K562 (cell line): ENCODE measurements at regions not wholly inside any gene's neighbourhood (a gene's known extent, or its start where the extent isn't known, plus 50 kb on each side); places are given as distances from the start of the nearest gene placed in this dataset.

Experiments
- EHMT2 ChIP-seq: fragments of 450-650 bp; IDR thresholded peaks from 2 replicates; pipeline ENCODE4 v1.6.1; 2018; ENCODE audit warnings: antibody characterized with exemption
- MXI1 ChIP-seq: IDR thresholded peaks from 2 replicates; pipeline ENCODE4 v1.6.1; 2011; ENCODE audit warnings: low read depth, mild to moderate bottlenecking, improper control_type of control experiment, low read length
- RCOR1 ChIP-seq, 2 experiments: IDR thresholded peaks; 2 replicates each; pipeline ENCODE4 v1.6.1; 2012; ENCODE audit warnings: low read depth in 2 of 2, low read length in 2 of 2, borderline replicate concordance in 1 of 2, improper control_type of control experiment in 1 of 2
- STAT5B ChIP-seq: fragments of 250-450 bp; sonication (Bioruptor Pico); IDR thresholded peaks from 2 replicates; pipeline ENCODE4 v1.8.0; 2021; ENCODE audit warnings: mild to moderate bottlenecking, inconsistent platforms
- WHSC1 ChIP-seq: IDR thresholded peaks from one replicate; pipeline ENCODE4 v1.6.1; 2012; ENCODE audit warnings: low read length, control low read depth, inconsistent platforms
- ZNF217 ChIP-seq: sonication (generic); formaldehyde crosslinking; IDR thresholded peaks from 2 replicates; pipeline ENCODE4 v1.8.0; 2022; ENCODE audit warnings: mild to moderate bottlenecking, missing genetic modification reagents
- TF ChIP-seq, protein P1 (sequence below), 2 experiments: fragments of 200-800 bp in 1 of 2; sonication (Bioruptor generic) in 1 of 2; sonication (generic) in 1 of 2; formaldehyde crosslinking in 1 of 2; IDR thresholded peaks in 1 of 2; conservative IDR thresholded peaks in 1 of 2; 2 replicates each; pipeline versions ENCODE4 v1.5.0 to v1.6.1; 2016 to 2020; ENCODE audit warnings: missing compliant biosample characterization in 1 of 2, missing genetic modification characterization in 1 of 2, missing genetic modification reagents in 1 of 2
- TF ChIP-seq, protein P2 (sequence below): sonication (generic); formaldehyde crosslinking; IDR thresholded peaks from 2 replicates; pipeline ENCODE4 v1.8.1; 2023; ENCODE audit warnings: mild to moderate bottlenecking, missing genetic modification reagents, moderate library complexity
- TF ChIP-seq, protein P3 (sequence below): sonication (generic); formaldehyde crosslinking; IDR thresholded peaks from 2 replicates; pipeline ENCODE4 v1.9.0; 2022; ENCODE audit warnings: mild to moderate bottlenecking, missing genetic modification reagents
- TF ChIP-seq, protein P4 (sequence below): fragments of 250-450 bp; sonication (Bioruptor Pico); IDR thresholded peaks from 2 replicates; pipeline ENCODE4 v1.4.0; 2020; ENCODE audit warnings: mild to moderate bottlenecking, moderate library complexity
- TF ChIP-seq, protein P5 (sequence below), 2 experiments: fragments of 450-650 bp in 1 of 2; IDR thresholded peaks; 2 replicates each; pipeline ENCODE4 v1.6.1; 2011 to 2017; ENCODE audit warnings: low read depth in 2 of 2, antibody characterized with exemption in 1 of 2, borderline replicate concordance in 1 of 2, low read length in 1 of 2, mild to moderate bottlenecking in 1 of 2, mixed read lengths in 1 of 2; ENCODE audit not compliant: control insufficient read depth in 1 of 2
- TF ChIP-seq, protein P6 (sequence below): IDR thresholded peaks from 3 replicates; pipeline ENCODE4 v1.6.1; 2011; ENCODE audit warnings: borderline replicate concordance, mild to moderate bottlenecking; ENCODE audit not compliant: insufficient read length, insufficient read depth
- TF ChIP-seq, protein P7 (sequence below), 2 experiments: fragments of 450-650 bp in 1 of 2; sonication (generic) in 1 of 2; formaldehyde crosslinking in 1 of 2; IDR thresholded peaks in 1 of 2; conservative IDR thresholded peaks in 1 of 2; 2 replicates each; pipeline versions ENCODE4 v1.6.1 to v1.8.1; 2016 to 2023; ENCODE audit warnings: mild to moderate bottlenecking in 2 of 2, moderate library complexity in 2 of 2, inconsistent platforms in 1 of 2, missing genetic modification reagents in 1 of 2

DNA sequence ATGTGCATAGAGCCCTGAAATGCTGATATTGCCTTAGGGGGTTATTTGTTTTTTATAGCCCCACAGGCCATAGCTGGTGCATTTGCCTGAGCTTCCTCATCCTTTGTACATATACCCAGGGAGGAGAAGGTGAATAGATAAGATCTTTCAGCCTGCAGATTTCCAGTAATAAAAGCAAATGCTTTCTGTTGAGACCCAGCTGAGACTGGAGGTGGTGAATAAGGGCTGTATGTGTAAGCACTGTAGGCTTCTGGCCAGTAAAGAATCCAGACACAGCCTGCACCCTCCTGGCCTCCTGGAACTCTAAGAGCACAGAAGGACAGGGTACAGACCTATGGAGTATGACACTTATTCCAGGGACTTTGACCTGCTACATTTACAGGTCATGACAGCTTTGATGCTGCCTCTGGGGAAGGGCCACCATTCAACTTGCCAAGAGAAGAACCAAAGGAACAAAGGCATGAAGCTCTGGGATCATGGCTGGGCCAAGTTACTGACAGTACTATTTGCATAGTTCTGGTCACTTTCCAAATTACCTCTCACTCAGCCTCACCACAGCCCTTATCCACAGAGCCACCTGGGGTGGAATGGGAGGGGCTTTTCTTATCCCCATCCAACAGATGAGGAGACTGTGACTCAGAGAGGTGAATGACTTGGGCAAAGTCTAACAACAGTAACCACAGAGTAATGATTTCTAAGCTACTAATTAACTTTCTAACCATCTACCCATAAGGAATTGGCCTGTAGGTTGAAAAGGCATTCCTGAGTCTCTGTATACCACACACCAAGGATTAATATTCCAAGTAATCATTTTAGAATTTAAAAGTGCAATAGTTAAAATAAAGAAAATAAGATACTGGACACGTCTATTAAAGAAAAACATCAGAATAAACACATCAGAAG, 604.5 kb upstream of the KLF4 start (continued):
- TF ChIP-seq, protein P1, sequence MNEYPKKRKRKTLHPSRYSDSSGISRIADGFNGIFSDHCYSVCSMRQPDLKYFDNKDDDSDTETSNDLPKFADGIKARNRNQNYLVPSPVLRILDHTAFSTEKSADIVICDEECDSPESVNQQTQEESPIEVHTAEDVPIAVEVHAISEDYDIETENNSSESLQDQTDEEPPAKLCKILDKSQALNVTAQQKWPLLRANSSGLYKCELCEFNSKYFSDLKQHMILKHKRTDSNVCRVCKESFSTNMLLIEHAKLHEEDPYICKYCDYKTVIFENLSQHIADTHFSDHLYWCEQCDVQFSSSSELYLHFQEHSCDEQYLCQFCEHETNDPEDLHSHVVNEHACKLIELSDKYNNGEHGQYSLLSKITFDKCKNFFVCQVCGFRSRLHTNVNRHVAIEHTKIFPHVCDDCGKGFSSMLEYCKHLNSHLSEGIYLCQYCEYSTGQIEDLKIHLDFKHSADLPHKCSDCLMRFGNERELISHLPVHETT (CRISPR knock-in tag; conservative IDR thresholded peaks at IDR 0.05 in 1 of 2, IDR thresholded peaks at IDR 0.05 in 1 of 2), result peak in 1 of 2 experiments; percentile 72; a peak in 1 of 4 replicates
- TF ChIP-seq, protein P2, sequence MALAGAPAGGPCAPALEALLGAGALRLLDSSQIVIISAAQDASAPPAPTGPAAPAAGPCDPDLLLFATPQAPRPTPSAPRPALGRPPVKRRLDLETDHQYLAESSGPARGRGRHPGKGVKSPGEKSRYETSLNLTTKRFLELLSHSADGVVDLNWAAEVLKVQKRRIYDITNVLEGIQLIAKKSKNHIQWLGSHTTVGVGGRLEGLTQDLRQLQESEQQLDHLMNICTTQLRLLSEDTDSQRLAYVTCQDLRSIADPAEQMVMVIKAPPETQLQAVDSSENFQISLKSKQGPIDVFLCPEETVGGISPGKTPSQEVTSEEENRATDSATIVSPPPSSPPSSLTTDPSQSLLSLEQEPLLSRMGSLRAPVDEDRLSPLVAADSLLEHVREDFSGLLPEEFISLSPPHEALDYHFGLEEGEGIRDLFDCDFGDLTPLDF (CRISPR knock-in tag), result no peak
- TF ChIP-seq MXI1 (peak; percentile 73; the same call in 1 of the 2 replicates), RCOR1 (IDR thresholded peaks at IDR 0.05; ENCODE audit: borderline replicate concordance in 1 of 2, low read depth in 2 of 2, low read length in 2 of 2) (peak; percentile 82 to 98; a peak in 3 of 4 replicates), WHSC1 (no peak), STAT5B (CRISPR knock-in tag) (no peak), EHMT2 (peak; percentile 77), ZNF217 (no peak)
- TF ChIP-seq, protein P3, sequence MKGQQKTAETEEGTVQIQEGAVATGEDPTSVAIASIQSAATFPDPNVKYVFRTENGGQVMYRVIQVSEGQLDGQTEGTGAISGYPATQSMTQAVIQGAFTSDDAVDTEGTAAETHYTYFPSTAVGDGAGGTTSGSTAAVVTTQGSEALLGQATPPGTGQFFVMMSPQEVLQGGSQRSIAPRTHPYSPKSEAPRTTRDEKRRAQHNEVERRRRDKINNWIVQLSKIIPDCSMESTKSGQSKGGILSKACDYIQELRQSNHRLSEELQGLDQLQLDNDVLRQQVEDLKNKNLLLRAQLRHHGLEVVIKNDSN (CRISPR knock-in tag), result no peak
- TF ChIP-seq, protein P4, sequence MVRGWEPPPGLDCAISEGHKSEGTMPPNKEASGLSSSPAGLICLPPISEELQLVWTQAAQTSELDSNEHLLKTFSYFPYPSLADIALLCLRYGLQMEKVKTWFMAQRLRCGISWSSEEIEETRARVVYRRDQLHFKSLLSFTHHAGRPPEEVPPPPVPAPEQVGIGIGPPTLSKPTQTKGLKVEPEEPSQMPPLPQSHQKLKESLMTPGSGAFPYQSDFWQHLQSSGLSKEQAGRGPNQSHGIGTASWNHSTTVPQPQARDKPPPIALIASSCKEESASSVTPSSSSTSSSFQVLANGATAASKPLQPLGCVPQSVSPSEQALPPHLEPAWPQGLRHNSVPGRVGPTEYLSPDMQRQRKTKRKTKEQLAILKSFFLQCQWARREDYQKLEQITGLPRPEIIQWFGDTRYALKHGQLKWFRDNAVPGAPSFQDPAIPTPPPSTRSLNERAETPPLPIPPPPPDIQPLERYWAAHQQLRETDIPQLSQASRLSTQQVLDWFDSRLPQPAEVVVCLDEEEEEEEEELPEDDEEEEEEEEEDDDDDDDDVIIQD (CRISPR knock-in tag), result no peak
- TF ChIP-seq, protein P5, sequence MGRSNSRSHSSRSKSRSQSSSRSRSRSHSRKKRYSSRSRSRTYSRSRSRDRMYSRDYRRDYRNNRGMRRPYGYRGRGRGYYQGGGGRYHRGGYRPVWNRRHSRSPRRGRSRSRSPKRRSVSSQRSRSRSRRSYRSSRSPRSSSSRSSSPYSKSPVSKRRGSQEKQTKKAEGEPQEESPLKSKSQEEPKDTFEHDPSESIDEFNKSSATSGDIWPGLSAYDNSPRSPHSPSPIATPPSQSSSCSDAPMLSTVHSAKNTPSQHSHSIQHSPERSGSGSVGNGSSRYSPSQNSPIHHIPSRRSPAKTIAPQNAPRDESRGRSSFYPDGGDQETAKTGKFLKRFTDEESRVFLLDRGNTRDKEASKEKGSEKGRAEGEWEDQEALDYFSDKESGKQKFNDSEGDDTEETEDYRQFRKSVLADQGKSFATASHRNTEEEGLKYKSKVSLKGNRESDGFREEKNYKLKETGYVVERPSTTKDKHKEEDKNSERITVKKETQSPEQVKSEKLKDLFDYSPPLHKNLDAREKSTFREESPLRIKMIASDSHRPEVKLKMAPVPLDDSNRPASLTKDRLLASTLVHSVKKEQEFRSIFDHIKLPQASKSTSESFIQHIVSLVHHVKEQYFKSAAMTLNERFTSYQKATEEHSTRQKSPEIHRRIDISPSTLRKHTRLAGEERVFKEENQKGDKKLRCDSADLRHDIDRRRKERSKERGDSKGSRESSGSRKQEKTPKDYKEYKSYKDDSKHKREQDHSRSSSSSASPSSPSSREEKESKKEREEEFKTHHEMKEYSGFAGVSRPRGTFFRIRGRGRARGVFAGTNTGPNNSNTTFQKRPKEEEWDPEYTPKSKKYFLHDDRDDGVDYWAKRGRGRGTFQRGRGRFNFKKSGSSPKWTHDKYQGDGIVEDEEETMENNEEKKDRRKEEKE (IDR thresholded peaks at IDR 0.05; ENCODE audit: borderline replicate concordance in 1 of 2, control insufficient read depth in 1 of 2, low read depth in 2 of 2, low read length in 1 of 2), result peak in 1 of 2 experiments; percentile 75; a peak in 1 of 4 replicates
- TF ChIP-seq, protein P6, sequence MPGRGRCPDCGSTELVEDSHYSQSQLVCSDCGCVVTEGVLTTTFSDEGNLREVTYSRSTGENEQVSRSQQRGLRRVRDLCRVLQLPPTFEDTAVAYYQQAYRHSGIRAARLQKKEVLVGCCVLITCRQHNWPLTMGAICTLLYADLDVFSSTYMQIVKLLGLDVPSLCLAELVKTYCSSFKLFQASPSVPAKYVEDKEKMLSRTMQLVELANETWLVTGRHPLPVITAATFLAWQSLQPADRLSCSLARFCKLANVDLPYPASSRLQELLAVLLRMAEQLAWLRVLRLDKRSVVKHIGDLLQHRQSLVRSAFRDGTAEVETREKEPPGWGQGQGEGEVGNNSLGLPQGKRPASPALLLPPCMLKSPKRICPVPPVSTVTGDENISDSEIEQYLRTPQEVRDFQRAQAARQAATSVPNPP, result no peak
- TF ChIP-seq, protein P7, sequence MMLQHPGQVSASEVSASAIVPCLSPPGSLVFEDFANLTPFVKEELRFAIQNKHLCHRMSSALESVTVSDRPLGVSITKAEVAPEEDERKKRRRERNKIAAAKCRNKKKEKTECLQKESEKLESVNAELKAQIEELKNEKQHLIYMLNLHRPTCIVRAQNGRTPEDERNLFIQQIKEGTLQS (IDR thresholded peaks at IDR 0.05), result peak; percentile 97
- TF ChIP-seq, protein P7 (CRISPR knock-in tag; conservative IDR thresholded peaks at IDR 0.05), result peak; percentile 98
